H1 (cell line): ENCODE measurements at regions not wholly inside any gene's neighbourhood (a gene's known extent, or its start where the extent isn't known, plus 50 kb on each side); places are given as distances from the start of the nearest gene placed in this dataset.

Experiments used
- CTCF ChIA-PET: fragments of 300-600 bp; sonication (Branson Sonifier 250); formaldehyde crosslinking; loops from one replicate; lab custom pipeline; 2021; ENCODE audit not compliant: partially characterized antibody; lab: Charles Lee
- POLR2A ChIA-PET: fragments of 300-600 bp; sonication (Branson Sonifier 250); formaldehyde crosslinking; loops from one replicate; lab custom pipeline; 2021; ENCODE audit warnings: inconsistent platforms; ENCODE audit not compliant: partially characterized antibody; lab: Charles Lee
- DNase-seq, 2 experiments: peaks; one replicate each; pipeline versions ENCODE4 v3.0.0 to v3.0.0-alpha.2; 2010 to 2022; ENCODE audit warnings: low spot score in 2 of 2, low read depth in 1 of 2, mixed read lengths in 1 of 2
- FAIRE-seq: peaks from 2 replicates; lab custom pipeline; 2011; peaks lifted over from hg19 to GRCh38; lab: Jason Lieb, UNC
- H2AFZ ChIP-seq: 2 replicates; pipeline ENCODE4 v1.8.1; 2012; ENCODE audit warnings: low read length, inconsistent platforms
- H2AK5ac ChIP-seq: 2 replicates; pipeline ENCODE4 v1.6.1; 2013; ENCODE audit warnings: low read depth, low read length
- H2BK120ac ChIP-seq: replicated peaks from 2 replicates; pipeline ENCODE3; 2013; ENCODE audit warnings: low read depth, low read length, inconsistent platforms
- H2BK12ac ChIP-seq: 2 replicates; pipeline ENCODE4 v1.6.1; 2013; ENCODE audit warnings: low read depth, low read length
- H2BK15ac ChIP-seq: 2 replicates; pipeline ENCODE4 v1.6.1; 2013; ENCODE audit warnings: low read length
- H2BK20ac ChIP-seq: 2 replicates; pipeline ENCODE4 v1.6.1; 2013; ENCODE audit warnings: low read length
- H2BK5ac ChIP-seq: 2 replicates; pipeline ENCODE4 v1.6.1; 2013; ENCODE audit warnings: low read depth, low read length
- H3K14ac ChIP-seq: 2 replicates; pipeline ENCODE4 v1.6.1; 2013; ENCODE audit warnings: inconsistent platforms; ENCODE audit not compliant: insufficient read length
- H3K18ac ChIP-seq: 2 replicates; pipeline ENCODE4 v1.6.1; 2013; ENCODE audit warnings: low read length; ENCODE audit errors: extremely low read depth
- H3K23ac ChIP-seq: 2 replicates; pipeline ENCODE4 v1.6.1; 2013; ENCODE audit warnings: inconsistent platforms; ENCODE audit not compliant: insufficient read length
- H3K23me2 ChIP-seq: 2 replicates; pipeline ENCODE4 v1.6.1; 2013; ENCODE audit warnings: low read depth, low read length
- H3K27ac ChIP-seq: 2 replicates; pipeline ENCODE4 v1.6.1; 2011; ENCODE audit warnings: low read depth, low read length, inconsistent platforms
- H3K27me3 ChIP-seq, 4 experiments: replicated peaks in 1 of 4; 1 replicate in 1 of 4; 2 replicates in 3 of 4; pipeline versions ENCODE4 v1.6.1 to v1.8.1; 2011 to 2013; ENCODE audit warnings: low read length in 3 of 4, mild to moderate bottlenecking in 3 of 4, inconsistent platforms in 2 of 4, mixed read lengths in 2 of 4, moderate library complexity in 1 of 4; ENCODE audit not compliant: control insufficient read depth in 3 of 4, insufficient read depth in 3 of 4; ENCODE audit errors: extremely low read depth in 1 of 4
- H3K36me3 ChIP-seq, 4 experiments: 2 replicates each; pipeline versions ENCODE4 v1.6.1 to v1.8.1; 2011 to 2013; ENCODE audit warnings: mild to moderate bottlenecking in 4 of 4, low read length in 3 of 4, moderate library complexity in 2 of 4, control low read depth in 1 of 4, inconsistent platforms in 1 of 4; ENCODE audit not compliant: insufficient read depth in 4 of 4, control insufficient read depth in 2 of 4
- H3K4ac ChIP-seq: replicated peaks from 2 replicates; pipeline ENCODE3; 2013; ENCODE audit warnings: low read length, low read depth, mixed read lengths, inconsistent platforms; ENCODE audit not compliant: insufficient read length
- H3K4me1 ChIP-seq, 4 experiments: replicated peaks in 1 of 4; 1 replicate in 1 of 4; 2 replicates in 3 of 4; pipeline versions ENCODE4 v1.6.1 to v1.8.1; 2011 to 2013; ENCODE audit warnings: low read length in 3 of 4, inconsistent platforms in 2 of 4, mixed read lengths in 1 of 4; ENCODE audit not compliant: insufficient read depth in 4 of 4, control insufficient read depth in 3 of 4
- H3K4me2 ChIP-seq, 2 experiments: 2 replicates each; pipeline versions ENCODE4 v1.6.1 to v1.8.1; 2011 to 2013; ENCODE audit warnings: low read depth in 2 of 2, low read length in 2 of 2, control low read depth in 1 of 2, inconsistent platforms in 1 of 2, mild to moderate bottlenecking in 1 of 2; ENCODE audit not compliant: insufficient read depth in 1 of 2
- H3K4me3 ChIP-seq, 4 experiments: fragments of 200-600, 300-600 bp in 1 of 4; sonication (generic), shearing (Covaris generic), sonication (Bioruptor Twin) in 1 of 4; 2 replicates each; pipeline versions ENCODE4 v1.5.1 to v1.8.1; 2011 to 2016; ENCODE audit warnings: low read length in 4 of 4, low read depth in 3 of 4, control low read depth in 2 of 4, inconsistent platforms in 2 of 4, mild to moderate bottlenecking in 2 of 4, mixed read lengths in 1 of 4, moderate library complexity in 1 of 4; ENCODE audit not compliant: insufficient read depth in 2 of 4; ENCODE audit errors: extremely low read depth in 1 of 4
- H3K56ac ChIP-seq: replicated peaks from 2 replicates; pipeline ENCODE3; 2013; ENCODE audit warnings: low read depth, mild to moderate bottlenecking, mixed read lengths, low read length, inconsistent platforms; ENCODE audit not compliant: insufficient read length
- H3K79me1 ChIP-seq: 2 replicates; pipeline ENCODE4 v1.6.1; 2013; ENCODE audit warnings: low read depth, low read length, control low read depth
- H3K79me2 ChIP-seq, 2 experiments: 2 replicates each; pipeline versions ENCODE4 v1.6.1 to v1.8.1; 2012 to 2013; ENCODE audit warnings: low read length in 2 of 2, mild to moderate bottlenecking in 2 of 2, inconsistent platforms in 1 of 2; ENCODE audit not compliant: insufficient read depth in 2 of 2, control insufficient read depth in 1 of 2
- H3K9ac ChIP-seq, 4 experiments: replicated peaks in 1 of 4; 1 replicate in 1 of 4; 2 replicates in 3 of 4; pipeline versions ENCODE4 v1.6.1 to v1.8.1; 2011 to 2013; ENCODE audit warnings: low read depth in 3 of 4, low read length in 3 of 4, control low read depth in 2 of 4, mild to moderate bottlenecking in 2 of 4, moderate library complexity in 2 of 4, inconsistent platforms in 1 of 4; ENCODE audit errors: extremely low read depth in 1 of 4
- H3K9me3 ChIP-seq, 2 experiments: 2 replicates each; pipeline versions ENCODE4 v1.6.1 to v1.8.1; 2012 to 2013; ENCODE audit warnings: mild to moderate bottlenecking in 2 of 2, moderate library complexity in 2 of 2, control low read depth in 1 of 2, inconsistent platforms in 1 of 2, low read depth in 1 of 2, low read length in 1 of 2, mixed read lengths in 1 of 2; ENCODE audit not compliant: insufficient read depth in 2 of 2
- H4K20me1 ChIP-seq, 2 experiments: replicated peaks in 1 of 2; 2 replicates each; pipeline versions ENCODE3 to v1.8.1; 2011 to 2013; ENCODE audit warnings: inconsistent platforms in 2 of 2, low read length in 2 of 2, mild to moderate bottlenecking in 1 of 2; ENCODE audit not compliant: insufficient read depth in 2 of 2, control insufficient read depth in 1 of 2
- H4K5ac ChIP-seq: 2 replicates; pipeline ENCODE4 v1.6.1; 2013; ENCODE audit warnings: low read length, low read depth, mixed read lengths, inconsistent platforms; ENCODE audit not compliant: insufficient read length
- H4K8ac ChIP-seq: 2 replicates; pipeline ENCODE4 v1.8.0; 2013; ENCODE audit warnings: mild to moderate bottlenecking, moderate library complexity, low read length, inconsistent platforms; ENCODE audit not compliant: insufficient read depth; ENCODE audit errors: extremely low read depth
- H4K91ac ChIP-seq: replicated peaks from 2 replicates; pipeline ENCODE3; 2013; ENCODE audit warnings: low read length, mixed read lengths, inconsistent platforms; ENCODE audit not compliant: insufficient read length
- BCL11A ChIP-seq, 2 experiments: IDR thresholded peaks; one replicate each; pipeline ENCODE4 v1.6.1; 2011; ENCODE audit warnings: low read depth in 2 of 2, low read length in 2 of 2, mild to moderate bottlenecking in 2 of 2
- CHD1 ChIP-seq: IDR thresholded peaks from 2 replicates; pipeline ENCODE4 v1.6.1; 2012; ENCODE audit warnings: low read depth, low read length, improper control_type of control experiment
- HDAC6 ChIP-seq: IDR thresholded peaks from one replicate; pipeline ENCODE4 v1.7.1; 2012; ENCODE audit warnings: low read depth, mild to moderate bottlenecking, inconsistent platforms, low read length, moderate library complexity
- MAFK ChIP-seq: IDR thresholded peaks from 2 replicates; pipeline ENCODE4 v1.6.1; 2012; ENCODE audit warnings: low read depth, mild to moderate bottlenecking, improper control_type of control experiment, low read length
- MAX ChIP-seq: IDR thresholded peaks from 2 replicates; pipeline ENCODE4 v1.6.1; 2012; ENCODE audit warnings: inconsistent platforms
- NRF1 ChIP-seq: IDR thresholded peaks from 2 replicates; pipeline ENCODE4 v1.6.1; 2011; ENCODE audit warnings: mild to moderate bottlenecking, low read depth, low read length, improper control_type of control experiment
- SP2 ChIP-seq: IDR thresholded peaks from 2 replicates; pipeline ENCODE4 v1.6.1; 2012; ENCODE audit warnings: mild to moderate bottlenecking, low read length, inconsistent platforms
- WGBS, 2 experiments: shearing (Covaris generic) in 1 of 2; methylation state at CpG; one replicate each; pipeline versions ENCODE4 v1.1.6 to v1.1.7; 2013 to 2015; ENCODE audit warnings: low lambda C conversion rate in 2 of 2, mixed read lengths in 2 of 2, inconsistent platforms in 1 of 2, low coverage in 1 of 2, missing lambda C conversion rate in 1 of 2; ENCODE audit not compliant: insufficient replicate concordance in 2 of 2, insufficient coverage in 1 of 2, insufficient read length in 1 of 2; ENCODE audit errors: extremely low coverage in 1 of 2, missing lambda C conversion rate in 1 of 2; 5-methylcytosine and 5-hydroxymethylcytosine counted together

GRCh38 chr7:156566812-156567549 lies 73.6 kb upstream of the RNF32 start:
- H2AK5ac ChIP-seq = no peak overlapping the region
- FAIRE-seq (no peak), DNase-seq (no peak)
- H2AFZ ChIP-seq = no peak overlapping the region
- H3K9ac ChIP-seq = no peak overlapping the region
- TF ChIP-seq MAFK (no peak), BCL11A (IDR thresholded peaks at IDR 0.05; ENCODE audit: low read depth in 2 of 2, low read length in 2 of 2) (no peak), HDAC6 (no peak), CHD1 (no peak), SP2 (no peak), NRF1 (no peak), MAX (no peak)
- H2BK5ac ChIP-seq = no peak overlapping the region
- H3K36me3 ChIP-seq = no peaks in the 10 kb centered on the region
- no peaks in the 10 kb centered on the region for H3K27me3 ChIP-seq
- no peak overlapping the region for H2BK15ac ChIP-seq
- peaks cover 5 to 11% of the 10 kb centered on the region in 2 experiments; a peak in 2 of 4 replicates for H3K9me3 ChIP-seq
- 91% methylated on average over 8 of the region's 8 CpGs; no CpG with 5 or more reads in 1 of the 2 experiments for WGBS, 2 experiments
- no peak overlapping the region for H2BK120ac ChIP-seq
- H3K23ac ChIP-seq = no peak overlapping the region
- no peak overlapping the region for H3K56ac ChIP-seq
- no peak overlapping the region for H3K4ac ChIP-seq
- no peak overlapping the region for H3K18ac ChIP-seq
- H2BK12ac ChIP-seq = no peak overlapping the region
- ChIA-PET POLR2A (no interaction called here), CTCF (interaction anchor here (1.0 kb wide), 1 partner anchor 226 kb away, joined by 3 read pairs; no protein-coding TSS in a partner anchor)
- H3K4me3 ChIP-seq = no peak overlapping the region
- H3K23me2 ChIP-seq = no peaks in the 10 kb centered on the region
- no peak overlapping the region for H2BK20ac ChIP-seq
- H4K8ac ChIP-seq = no peak overlapping the region
- no peaks in the 10 kb centered on the region for H4K20me1 ChIP-seq
- no peaks in the 10 kb centered on the region for H3K79me2 ChIP-seq
- no peak overlapping the region for H4K5ac ChIP-seq
- H3K27ac ChIP-seq = no peak overlapping the region
- H4K91ac ChIP-seq = no peak overlapping the region
- H3K4me2 ChIP-seq = no peak overlapping the region
- no peaks in the 10 kb centered on the region for H3K79me1 ChIP-seq
- no peak overlapping the region for H3K14ac ChIP-seq
- H3K4me1 ChIP-seq = no peaks in the 10 kb centered on the region
